Upper lobe of left lung (tissue), 4 donors: ENCODE measurements at regions not wholly inside any gene's neighbourhood (a gene's known extent, or its start where the extent isn't known, plus 50 kb on each side); places are given as distances from the start of the nearest gene placed in this dataset.

Source experiments
- POLR2A ChIP-seq, 4 donors: fragments of 450-650 bp; IDR thresholded peaks; one replicate each; pipeline ENCODE4 v1.5.1; 2016 to 2017; ENCODE audit warnings: antibody characterized with exemption in 4 of 4, mild to moderate bottlenecking in 2 of 4
- POLR2AphosphoS5 ChIP-seq, 2 donors: sonication (generic); formaldehyde crosslinking; IDR thresholded peaks; one replicate each; pipeline ENCODE4 v1.5.1; 2017; ENCODE audit warnings: antibody characterized with exemption in 2 of 2

DNA sequence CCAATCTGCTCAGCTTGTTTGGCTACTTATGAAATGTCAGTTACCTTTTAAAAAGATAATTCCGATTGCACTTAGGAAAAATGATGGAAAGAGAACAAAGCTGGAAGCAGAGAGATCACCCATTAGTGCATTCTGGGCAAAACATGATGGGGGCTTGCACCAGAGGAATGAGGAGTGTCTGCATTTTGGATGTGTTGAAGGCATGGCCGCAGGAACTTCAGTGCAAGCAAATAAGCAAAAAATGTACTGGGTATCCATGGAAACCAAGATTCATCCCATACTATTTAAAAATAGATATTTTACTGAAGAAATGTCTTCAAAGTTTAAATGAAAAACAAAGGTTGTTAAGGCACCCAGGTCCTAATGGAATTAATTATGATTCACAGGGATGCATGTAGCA, 655.0 kb downstream of the POM121L12 start:
- no peak for TF ChIP-seq POLR2A (IDR thresholded peaks at IDR 0.05)
- TF ChIP-seq POLR2AphosphoS5 (IDR thresholded peaks at IDR 0.05), result no peak
